ENCODE measurements at regions not wholly inside any gene's neighbourhood (a gene's known extent, or its start where the extent isn't known, plus 50 kb on each side); places are given as distances from the start of the nearest gene placed in this dataset.

DNA sequence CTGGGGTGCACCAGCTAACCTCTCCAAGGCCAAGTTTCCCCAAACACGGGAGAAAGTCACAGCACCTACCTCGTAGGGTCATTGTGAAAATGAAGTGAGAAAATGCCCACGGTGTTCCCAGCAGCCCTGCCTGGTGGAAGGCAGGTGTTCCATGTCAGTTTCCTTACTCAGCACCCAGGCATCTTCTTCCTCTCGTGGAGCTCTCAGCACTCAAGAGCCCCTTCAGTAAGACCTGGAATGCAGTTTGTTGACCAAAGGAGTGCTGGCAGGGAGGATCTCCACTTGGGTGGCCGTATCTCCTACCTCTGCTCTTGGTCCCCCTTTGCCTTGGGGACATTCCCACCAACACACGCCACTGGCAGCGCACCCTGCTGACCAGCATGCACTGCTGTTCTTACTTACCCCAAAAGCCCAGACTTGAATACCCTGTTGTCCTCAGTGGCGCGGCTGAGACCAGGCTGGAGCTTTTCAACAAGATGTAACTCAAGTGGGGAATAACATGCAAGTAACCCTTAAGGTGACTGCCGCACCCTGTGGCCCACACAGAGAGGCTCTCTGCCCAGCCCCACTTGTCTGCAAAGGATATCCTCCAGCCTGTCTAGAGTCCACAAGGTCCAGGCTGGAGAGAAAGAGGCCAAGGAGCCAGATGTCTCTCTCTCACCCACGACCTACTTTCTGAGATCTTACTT is 201.2 kb upstream of the TMEM45B start:
- no CpG with 5 or more reads among the region's 11 CpGs for WGBS, 2 donors (ENCODE audit: extremely low coverage in 2 of 2, insufficient read length in 2 of 2, insufficient replicate concordance in 1 of 2)
- DNase-seq (ENCODE audit: low spot score) = no peak
- Histone ChIP-seq H2BK120ac (ENCODE audit: low read depth, low read length) (no peak overlapping the region), H3K9ac (ENCODE audit: low read depth, low read length, poor library complexity) (no peak overlapping the region), H2AFZ (ENCODE audit: low read length) (no peak overlapping the region), H3K23ac (ENCODE audit: low read depth, low read length, poor library complexity) (no peak overlapping the region), H2AK5ac (ENCODE audit: low read depth, low read length) (no peak overlapping the region), H3K4ac (ENCODE audit: low read length) (no peak overlapping the region), H3K4me2 (ENCODE audit: insufficient read depth, low read length, poor library complexity, severe bottlenecking) (no peak overlapping the region), H3K27me3 (ENCODE audit: control insufficient read depth in 3 of 3, insufficient read depth in 3 of 3, low read depth in 1 of 3, low read length in 3 of 3) (peaks cover 0 to 6% (median 5%) of the 10 kb centered on the region in 3 experiments), H3K27ac (replicated peaks; ENCODE audit: low read length) (no peak overlapping the region), H3K36me3 (replicated peaks in 1 of 2; ENCODE audit: control insufficient read depth in 2 of 2, insufficient read depth in 2 of 2, low read length in 2 of 2) (no peaks in the 10 kb centered on the region), H3K9me3 (replicated peaks in 1 of 2; ENCODE audit: control insufficient read depth in 2 of 2, insufficient read depth in 1 of 2, low read depth in 1 of 2, low read length in 2 of 2) (no peaks in the 10 kb centered on the region), H3K4me1 (ENCODE audit: control insufficient read depth in 2 of 2, insufficient read depth in 1 of 2, low read depth in 1 of 2, low read length in 2 of 2) (peaks cover 0 to 9% of the 10 kb centered on the region in 2 donors), H3K4me3 (ENCODE audit: low read length in 2 of 2) (no peak overlapping the region), H2BK12ac (ENCODE audit: low read length) (no peak overlapping the region), H4K91ac (ENCODE audit: low read depth, low read length, poor library complexity) (peak overlapping the region; percentile 66), H3K14ac (ENCODE audit: low read length) (no peak overlapping the region), H3K79me1 (ENCODE audit: low read depth, low read length) (no peaks in the 10 kb centered on the region), H3K18ac (ENCODE audit: low read length) (peak overlapping the region; percentile 48), H4K8ac (ENCODE audit: low read depth, low read length) (no peak overlapping the region), H2BK5ac (ENCODE audit: low read length) (no peak overlapping the region), H2BK15ac (ENCODE audit: low read length) (no peak overlapping the region)

DNA sequence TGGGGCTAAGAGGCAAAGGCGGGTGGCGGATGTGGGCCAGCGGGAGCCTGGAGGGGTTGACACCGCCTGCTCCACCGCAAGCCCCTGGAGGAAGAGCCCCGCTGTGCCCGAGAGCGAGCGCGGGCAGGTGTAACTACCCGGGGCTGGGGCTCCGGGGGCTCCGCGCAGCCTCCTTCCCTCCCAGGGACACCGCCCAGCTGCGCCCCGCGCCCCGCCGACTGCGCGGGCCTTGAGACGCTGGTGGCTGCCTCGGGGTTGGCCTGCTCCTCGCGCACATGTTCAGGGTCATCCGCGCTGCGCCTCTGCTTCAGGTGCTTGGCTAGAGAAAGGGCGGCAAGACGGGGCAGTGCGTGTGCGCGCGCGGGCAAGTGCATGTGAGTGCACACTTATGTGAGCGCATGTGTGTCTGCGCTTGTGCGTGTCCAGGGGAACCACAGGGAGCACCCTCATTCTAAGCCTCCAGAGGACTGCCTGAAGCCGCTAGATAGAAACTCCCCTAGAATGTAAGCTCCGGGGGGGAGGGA is 197.5 kb upstream of the TMEM45B start:
- Histone ChIP-seq H3K23ac (ENCODE audit: low read depth, low read length, poor library complexity) (no peak overlapping the region), H3K9ac (ENCODE audit: low read depth, low read length, poor library complexity) (no peak overlapping the region), H4K8ac (ENCODE audit: low read depth, low read length) (no peak overlapping the region), H3K79me1 (ENCODE audit: low read depth, low read length) (no peaks in the 10 kb centered on the region), H2BK12ac (ENCODE audit: low read length) (no peak overlapping the region), H2BK120ac (ENCODE audit: low read depth, low read length) (no peak overlapping the region), H3K14ac (ENCODE audit: low read length) (peak overlapping the region; percentile 10), H3K4me2 (ENCODE audit: insufficient read depth, low read length, poor library complexity, severe bottlenecking) (no peak overlapping the region), H3K9me3 (replicated peaks in 1 of 2; ENCODE audit: control insufficient read depth in 2 of 2, insufficient read depth in 1 of 2, low read depth in 1 of 2, low read length in 2 of 2) (no peaks in the 10 kb centered on the region), H3K18ac (ENCODE audit: low read length) (peak overlapping the region; percentile 36), H3K4me3 (ENCODE audit: low read length in 2 of 2) (peak overlapping the region in 1 of 2 donors; percentile 26), H4K91ac (ENCODE audit: low read depth, low read length, poor library complexity) (no peak overlapping the region), H3K36me3 (replicated peaks in 1 of 2; ENCODE audit: control insufficient read depth in 2 of 2, insufficient read depth in 2 of 2, low read length in 2 of 2) (no peaks in the 10 kb centered on the region), H2AK5ac (ENCODE audit: low read depth, low read length) (no peak overlapping the region), H3K4me1 (ENCODE audit: control insufficient read depth in 2 of 2, insufficient read depth in 1 of 2, low read depth in 1 of 2, low read length in 2 of 2) (peaks cover 0 to 2% of the 10 kb centered on the region in 2 donors), H3K27me3 (ENCODE audit: control insufficient read depth in 3 of 3, insufficient read depth in 3 of 3, low read depth in 1 of 3, low read length in 3 of 3) (peaks cover 0 to 5% (median 3%) of the 10 kb centered on the region in 3 experiments), H2AFZ (ENCODE audit: low read length) (no peak overlapping the region), H2BK5ac (ENCODE audit: low read length) (no peak overlapping the region), H3K4ac (ENCODE audit: low read length) (no peak overlapping the region), H2BK15ac (ENCODE audit: low read length) (no peak overlapping the region), H3K27ac (replicated peaks; ENCODE audit: low read length) (no peak overlapping the region)
- DNase-seq (ENCODE audit: low spot score) = no peak
- no CpG with 5 or more reads among the region's 41 CpGs for WGBS, 2 donors (ENCODE audit: extremely low coverage in 2 of 2, insufficient read length in 2 of 2, insufficient replicate concordance in 1 of 2)

- DNase-seq (ENCODE audit: low spot score) = no peak
- Histone ChIP-seq H2BK15ac (ENCODE audit: low read length) (no peak overlapping the region), H2AFZ (ENCODE audit: low read length) (no peak overlapping the region), H4K8ac (ENCODE audit: low read depth, low read length) (no peak overlapping the region), H3K27me3 (ENCODE audit: control insufficient read depth in 3 of 3, insufficient read depth in 3 of 3, low read depth in 1 of 3, low read length in 3 of 3) (peaks cover 0 to 5% (median 0%) of the 10 kb centered on the region in 3 experiments), H2BK120ac (ENCODE audit: low read depth, low read length) (no peak overlapping the region), H3K4me2 (ENCODE audit: insufficient read depth, low read length, poor library complexity, severe bottlenecking) (no peak overlapping the region), H2AK5ac (ENCODE audit: low read depth, low read length) (no peak overlapping the region), H3K27ac (replicated peaks; ENCODE audit: low read length) (no peak overlapping the region), H3K9me3 (replicated peaks in 1 of 2; ENCODE audit: control insufficient read depth in 2 of 2, insufficient read depth in 1 of 2, low read depth in 1 of 2, low read length in 2 of 2) (no peaks in the 10 kb centered on the region), H3K36me3 (replicated peaks in 1 of 2; ENCODE audit: control insufficient read depth in 2 of 2, insufficient read depth in 2 of 2, low read length in 2 of 2) (no peaks in the 10 kb centered on the region), H2BK12ac (ENCODE audit: low read length) (no peak overlapping the region), H3K9ac (ENCODE audit: low read depth, low read length, poor library complexity) (no peak overlapping the region), H4K91ac (ENCODE audit: low read depth, low read length, poor library complexity) (no peak overlapping the region), H2BK5ac (ENCODE audit: low read length) (no peak overlapping the region), H3K4me1 (ENCODE audit: control insufficient read depth in 2 of 2, insufficient read depth in 1 of 2, low read depth in 1 of 2, low read length in 2 of 2) (peaks cover 0 to 2% of the 10 kb centered on the region in 2 donors), H3K79me1 (ENCODE audit: low read depth, low read length) (no peaks in the 10 kb centered on the region), H3K4me3 (ENCODE audit: low read length in 2 of 2) (no peak overlapping the region), H3K23ac (ENCODE audit: low read depth, low read length, poor library complexity) (no peak overlapping the region), H3K18ac (ENCODE audit: low read length) (no peak overlapping the region), H3K14ac (ENCODE audit: low read length) (no peak overlapping the region), H3K4ac (ENCODE audit: low read length) (no peak overlapping the region)
- WGBS, 2 donors (ENCODE audit: extremely low coverage in 2 of 2, insufficient read length in 2 of 2, insufficient replicate concordance in 1 of 2) = no CpG with 5 or more reads among the region's 12 CpGs
Observed at GRCh38 chr11:129620237-129621104, 195.2 kb upstream of the TMEM45B start.

GRCh38 chr11:129625930-129626329 is 189.7 kb upstream of the TMEM45B start:
- Histone ChIP-seq H2BK120ac (ENCODE audit: low read depth, low read length) (no peak overlapping the region), H2BK5ac (ENCODE audit: low read length) (no peak overlapping the region), H3K18ac (ENCODE audit: low read length) (no peak overlapping the region), H3K14ac (ENCODE audit: low read length) (no peak overlapping the region), H3K4me3 (ENCODE audit: low read length in 2 of 2) (no peak overlapping the region), H3K4me1 (ENCODE audit: control insufficient read depth in 2 of 2, insufficient read depth in 1 of 2, low read depth in 1 of 2, low read length in 2 of 2) (no peaks in the 10 kb centered on the region), H2AFZ (ENCODE audit: low read length) (no peak overlapping the region), H3K79me1 (ENCODE audit: low read depth, low read length) (no peaks in the 10 kb centered on the region), H4K8ac (ENCODE audit: low read depth, low read length) (no peak overlapping the region), H2BK15ac (ENCODE audit: low read length) (no peak overlapping the region), H3K36me3 (replicated peaks in 1 of 2; ENCODE audit: control insufficient read depth in 2 of 2, insufficient read depth in 2 of 2, low read length in 2 of 2) (no peaks in the 10 kb centered on the region), H2BK12ac (ENCODE audit: low read length) (no peak overlapping the region), H3K27me3 (ENCODE audit: control insufficient read depth in 3 of 3, insufficient read depth in 3 of 3, low read depth in 1 of 3, low read length in 3 of 3) (no peaks in the 10 kb centered on the region), H3K4ac (ENCODE audit: low read length) (no peak overlapping the region), H4K91ac (ENCODE audit: low read depth, low read length, poor library complexity) (no peak overlapping the region), H3K9me3 (replicated peaks in 1 of 2; ENCODE audit: control insufficient read depth in 2 of 2, insufficient read depth in 1 of 2, low read depth in 1 of 2, low read length in 2 of 2) (no peaks in the 10 kb centered on the region), H3K9ac (ENCODE audit: low read depth, low read length, poor library complexity) (no peak overlapping the region), H2AK5ac (ENCODE audit: low read depth, low read length) (no peak overlapping the region), H3K23ac (ENCODE audit: low read depth, low read length, poor library complexity) (no peak overlapping the region), H3K27ac (replicated peaks; ENCODE audit: low read length) (no peak overlapping the region), H3K4me2 (ENCODE audit: insufficient read depth, low read length, poor library complexity, severe bottlenecking) (no peak overlapping the region)
- WGBS, 2 donors (ENCODE audit: extremely low coverage in 2 of 2, insufficient read length in 2 of 2, insufficient replicate concordance in 1 of 2) = no CpG with 5 or more reads among the region's 6 CpGs
- DNase-seq (ENCODE audit: low spot score) = no peak
